ENCODE measurements at regions not wholly inside any gene's neighbourhood (a gene's known extent, or its start where the extent isn't known, plus 50 kb on each side); places are given as distances from the start of the nearest gene placed in this dataset.

- no peak overlapping the region for H4K8ac ChIP-seq (ENCODE audit: low read depth, low read length)
- H2AK5ac ChIP-seq (ENCODE audit: low read length), result no peak overlapping the region
- no peak overlapping the region for H3K23ac ChIP-seq (ENCODE audit: low read length)
- H3K4me1 ChIP-seq (ENCODE audit: control insufficient read depth, low read depth, low read length), result no peaks in the 10 kb centered on the region
- WGBS (ENCODE audit: extremely low coverage, insufficient coverage, low lambda C conversion rate), result no CpG with 5 or more reads among the region's 12 CpGs
- no peak overlapping the region for H2BK15ac ChIP-seq (replicated peaks; ENCODE audit: low read depth)
- H3K36me3 ChIP-seq (ENCODE audit: control insufficient read depth, insufficient read depth, low read length), result no peaks in the 10 kb centered on the region
- H3K4ac ChIP-seq (ENCODE audit: low read depth, low read length), result no peak overlapping the region
- DNase-seq, result no peak
- no peak overlapping the region for H2BK5ac ChIP-seq (ENCODE audit: low read length)
- no peak overlapping the region for H3K56ac ChIP-seq (ENCODE audit: low read length)
- no peak overlapping the region for H3K4me3 ChIP-seq (ENCODE audit: low read length)
- H3K27me3 ChIP-seq (ENCODE audit: insufficient read depth, low read length, poor library complexity), result no peaks in the 10 kb centered on the region
- H3K79me2 ChIP-seq (ENCODE audit: control insufficient read depth, insufficient read depth, low read length), result no peaks in the 10 kb centered on the region
- H3K27ac ChIP-seq (ENCODE audit: low read depth, low read length), result no peak overlapping the region
- no peak overlapping the region for H3K9ac ChIP-seq (ENCODE audit: low read length)
- no peak overlapping the region for H2BK120ac ChIP-seq (ENCODE audit: low read depth, low read length)
- no peaks in the 10 kb centered on the region for H3K79me1 ChIP-seq (ENCODE audit: low read length)
- H3K4me2 ChIP-seq (ENCODE audit: low read length), result no peak overlapping the region
- H4K5ac ChIP-seq (ENCODE audit: low read length), result no peak overlapping the region
- no peak overlapping the region for H3K18ac ChIP-seq (ENCODE audit: low read length)
Observed at GRCh38 chr2:82527124-82527523, 1932.0 kb downstream of the SUCLG1 start.

GRCh38 chr2:82526277-82526676 is 1932.8 kb downstream of the SUCLG1 start:
- Histone ChIP-seq H3K56ac (ENCODE audit: low read length) (no peak overlapping the region), H2AK5ac (ENCODE audit: low read length) (no peak overlapping the region), H2BK5ac (ENCODE audit: low read length) (no peak overlapping the region), H3K79me1 (ENCODE audit: low read length) (no peaks in the 10 kb centered on the region), H3K36me3 (ENCODE audit: control insufficient read depth, insufficient read depth, low read length) (no peaks in the 10 kb centered on the region), H3K9ac (ENCODE audit: low read length) (no peak overlapping the region), H3K18ac (ENCODE audit: low read length) (no peak overlapping the region), H3K27me3 (ENCODE audit: insufficient read depth, low read length, poor library complexity) (no peaks in the 10 kb centered on the region), H2BK15ac (replicated peaks; ENCODE audit: low read depth) (no peak overlapping the region), H3K27ac (ENCODE audit: low read depth, low read length) (no peak overlapping the region), H3K4me2 (ENCODE audit: low read length) (no peak overlapping the region), H3K4me1 (ENCODE audit: control insufficient read depth, low read depth, low read length) (no peaks in the 10 kb centered on the region), H4K5ac (ENCODE audit: low read length) (no peak overlapping the region), H4K8ac (ENCODE audit: low read depth, low read length) (no peak overlapping the region), H3K23ac (ENCODE audit: low read length) (no peak overlapping the region), H3K4ac (ENCODE audit: low read depth, low read length) (no peak overlapping the region), H3K4me3 (ENCODE audit: low read length) (no peak overlapping the region), H2BK120ac (ENCODE audit: low read depth, low read length) (no peak overlapping the region), H3K79me2 (ENCODE audit: control insufficient read depth, insufficient read depth, low read length) (no peaks in the 10 kb centered on the region)
- no CpG with 5 or more reads among the region's 7 CpGs for WGBS (ENCODE audit: extremely low coverage, insufficient coverage, low lambda C conversion rate)
- DNase-seq, result no peak

GRCh38 chr2:82525744-82526143 is 1933.3 kb downstream of the SUCLG1 start:
- no peak overlapping the region for H2BK15ac ChIP-seq (replicated peaks; ENCODE audit: low read depth)
- no peak overlapping the region for H2BK5ac ChIP-seq (ENCODE audit: low read length)
- no peaks in the 10 kb centered on the region for H3K36me3 ChIP-seq (ENCODE audit: control insufficient read depth, insufficient read depth, low read length)
- no peak overlapping the region for H4K5ac ChIP-seq (ENCODE audit: low read length)
- no CpG with 5 or more reads among the region's 8 CpGs for whole genome bisulfite sequencing (ENCODE audit: extremely low coverage, insufficient coverage, low lambda C conversion rate)
- H3K23ac ChIP-seq (ENCODE audit: low read length), result no peak overlapping the region
- no peak for DNase-seq
- no peak overlapping the region for H3K4me2 ChIP-seq (ENCODE audit: low read length)
- no peaks in the 10 kb centered on the region for H3K79me1 ChIP-seq (ENCODE audit: low read length)
- no peaks in the 10 kb centered on the region for H3K27me3 ChIP-seq (ENCODE audit: insufficient read depth, low read length, poor library complexity)
- H3K27ac ChIP-seq (ENCODE audit: low read depth, low read length), result no peak overlapping the region
- no peak overlapping the region for H2AK5ac ChIP-seq (ENCODE audit: low read length)
- no peak overlapping the region for H3K56ac ChIP-seq (ENCODE audit: low read length)
- H4K8ac ChIP-seq (ENCODE audit: low read depth, low read length), result no peak overlapping the region
- no peak overlapping the region for H3K4ac ChIP-seq (ENCODE audit: low read depth, low read length)
- no peak overlapping the region for H3K4me3 ChIP-seq (ENCODE audit: low read length)
- no peak overlapping the region for H3K9ac ChIP-seq (ENCODE audit: low read length)
- H3K18ac ChIP-seq (ENCODE audit: low read length), result no peak overlapping the region
- H3K4me1 ChIP-seq (ENCODE audit: control insufficient read depth, low read depth, low read length), result no peaks in the 10 kb centered on the region
- H2BK120ac ChIP-seq (ENCODE audit: low read depth, low read length), result no peak overlapping the region
- no peaks in the 10 kb centered on the region for H3K79me2 ChIP-seq (ENCODE audit: control insufficient read depth, insufficient read depth, low read length)

- no peak overlapping the region for H4K5ac ChIP-seq (ENCODE audit: low read length)
- no peak overlapping the region for H2BK5ac ChIP-seq (ENCODE audit: low read length)
- no peak overlapping the region for H3K4me3 ChIP-seq (ENCODE audit: low read length)
- no peak overlapping the region for H3K56ac ChIP-seq (ENCODE audit: low read length)
- no peaks in the 10 kb centered on the region for H3K79me2 ChIP-seq (ENCODE audit: control insufficient read depth, insufficient read depth, low read length)
- no peak overlapping the region for H3K27ac ChIP-seq (ENCODE audit: low read depth, low read length)
- H2AK5ac ChIP-seq (ENCODE audit: low read length), result no peak overlapping the region
- H3K79me1 ChIP-seq (ENCODE audit: low read length), result no peaks in the 10 kb centered on the region
- no peaks in the 10 kb centered on the region for H3K36me3 ChIP-seq (ENCODE audit: control insufficient read depth, insufficient read depth, low read length)
- H3K4me1 ChIP-seq (ENCODE audit: control insufficient read depth, low read depth, low read length), result no peaks in the 10 kb centered on the region
- no peak overlapping the region for H4K8ac ChIP-seq (ENCODE audit: low read depth, low read length)
- no peak overlapping the region for H3K18ac ChIP-seq (ENCODE audit: low read length)
- DNase-seq, result no peak
- no peak overlapping the region for H3K23ac ChIP-seq (ENCODE audit: low read length)
- H3K27me3 ChIP-seq (ENCODE audit: insufficient read depth, low read length, poor library complexity), result no peaks in the 10 kb centered on the region
- H3K4ac ChIP-seq (ENCODE audit: low read depth, low read length), result no peak overlapping the region
- WGBS (ENCODE audit: extremely low coverage, insufficient coverage, low lambda C conversion rate), result no CpG with 5 or more reads among the region's 7 CpGs
- no peak overlapping the region for H2BK120ac ChIP-seq (ENCODE audit: low read depth, low read length)
- H3K9ac ChIP-seq (ENCODE audit: low read length), result no peak overlapping the region
- no peak overlapping the region for H3K4me2 ChIP-seq (ENCODE audit: low read length)
- H2BK15ac ChIP-seq (replicated peaks; ENCODE audit: low read depth), result no peak overlapping the region
Observed at GRCh38 chr2:82524826-82525225, 1934.3 kb downstream of the SUCLG1 start.

GRCh38 chr2:82511894-82512293 is 1947.2 kb downstream of the SUCLG1 start:
- Histone ChIP-seq H3K36me3 (ENCODE audit: control insufficient read depth, insufficient read depth, low read length) (no peaks in the 10 kb centered on the region), H2BK5ac (ENCODE audit: low read length) (no peak overlapping the region), H3K18ac (ENCODE audit: low read length) (no peak overlapping the region), H2AK5ac (ENCODE audit: low read length) (no peak overlapping the region), H4K5ac (ENCODE audit: low read length) (no peak overlapping the region), H3K79me1 (ENCODE audit: low read length) (no peaks in the 10 kb centered on the region), H3K27me3 (ENCODE audit: insufficient read depth, low read length, poor library complexity) (no peaks in the 10 kb centered on the region), H3K4me1 (ENCODE audit: control insufficient read depth, low read depth, low read length) (no peaks in the 10 kb centered on the region), H3K56ac (ENCODE audit: low read length) (no peak overlapping the region), H3K27ac (ENCODE audit: low read depth, low read length) (no peak overlapping the region), H3K23ac (ENCODE audit: low read length) (no peak overlapping the region), H3K4me3 (ENCODE audit: low read length) (no peak overlapping the region), H2BK120ac (ENCODE audit: low read depth, low read length) (no peak overlapping the region), H3K9ac (ENCODE audit: low read length) (no peak overlapping the region), H4K8ac (ENCODE audit: low read depth, low read length) (no peak overlapping the region), H2BK15ac (replicated peaks; ENCODE audit: low read depth) (no peak overlapping the region), H3K79me2 (ENCODE audit: control insufficient read depth, insufficient read depth, low read length) (no peaks in the 10 kb centered on the region), H3K4me2 (ENCODE audit: low read length) (no peak overlapping the region), H3K4ac (ENCODE audit: low read depth, low read length) (no peak overlapping the region)
- no peak for DNase-seq
- WGBS (ENCODE audit: extremely low coverage, insufficient coverage, low lambda C conversion rate), result no CpG with 5 or more reads among the region's 1 CpG

GRCh38 chr2:82508702-82509101 is 1950.4 kb downstream of the SUCLG1 start:
- H2BK5ac ChIP-seq (ENCODE audit: low read length), result no peak overlapping the region
- no peak overlapping the region for H2AK5ac ChIP-seq (ENCODE audit: low read length)
- no peaks in the 10 kb centered on the region for H3K79me2 ChIP-seq (ENCODE audit: control insufficient read depth, insufficient read depth, low read length)
- no peak overlapping the region for H3K27ac ChIP-seq (ENCODE audit: low read depth, low read length)
- no peak overlapping the region for H4K5ac ChIP-seq (ENCODE audit: low read length)
- no peaks in the 10 kb centered on the region for H3K36me3 ChIP-seq (ENCODE audit: control insufficient read depth, insufficient read depth, low read length)
- H3K27me3 ChIP-seq (ENCODE audit: insufficient read depth, low read length, poor library complexity), result no peaks in the 10 kb centered on the region
- H3K56ac ChIP-seq (ENCODE audit: low read length), result no peak overlapping the region
- H3K9ac ChIP-seq (ENCODE audit: low read length), result no peak overlapping the region
- no peak overlapping the region for H2BK15ac ChIP-seq (replicated peaks; ENCODE audit: low read depth)
- no peak for DNase-seq
- no peak overlapping the region for H3K23ac ChIP-seq (ENCODE audit: low read length)
- no peak overlapping the region for H3K4me2 ChIP-seq (ENCODE audit: low read length)
- no peak overlapping the region for H2BK120ac ChIP-seq (ENCODE audit: low read depth, low read length)
- H3K4ac ChIP-seq (ENCODE audit: low read depth, low read length), result no peak overlapping the region
- no peaks in the 10 kb centered on the region for H3K4me1 ChIP-seq (ENCODE audit: control insufficient read depth, low read depth, low read length)
- H3K79me1 ChIP-seq (ENCODE audit: low read length), result no peaks in the 10 kb centered on the region
- no CpG with 5 or more reads among the region's 2 CpGs for WGBS (ENCODE audit: extremely low coverage, insufficient coverage, low lambda C conversion rate)
- no peak overlapping the region for H4K8ac ChIP-seq (ENCODE audit: low read depth, low read length)
- H3K18ac ChIP-seq (ENCODE audit: low read length), result no peak overlapping the region
- no peak overlapping the region for H3K4me3 ChIP-seq (ENCODE audit: low read length)

Data from mesendoderm (in vitro differentiated cells).